GM19351 (cell line): ENCODE measurements at regions not wholly inside any gene's neighbourhood (a gene's known extent, or its start where the extent isn't known, plus 50 kb on each side); places are given as distances from the start of the nearest gene placed in this dataset.
A peak's percentile ranks its signal among the peaks of the same experiment; 100 is the strongest.

ENCODE experiments used
- ATAC-seq: cut with Tn5 transposase; IDR thresholded peaks from one replicate; pipeline ENCODE4 v1.9.1; 2021; ENCODE audit warnings: mild to moderate bottlenecking, moderate library complexity; ENCODE audit not compliant: unreplicated experiment

DNA sequence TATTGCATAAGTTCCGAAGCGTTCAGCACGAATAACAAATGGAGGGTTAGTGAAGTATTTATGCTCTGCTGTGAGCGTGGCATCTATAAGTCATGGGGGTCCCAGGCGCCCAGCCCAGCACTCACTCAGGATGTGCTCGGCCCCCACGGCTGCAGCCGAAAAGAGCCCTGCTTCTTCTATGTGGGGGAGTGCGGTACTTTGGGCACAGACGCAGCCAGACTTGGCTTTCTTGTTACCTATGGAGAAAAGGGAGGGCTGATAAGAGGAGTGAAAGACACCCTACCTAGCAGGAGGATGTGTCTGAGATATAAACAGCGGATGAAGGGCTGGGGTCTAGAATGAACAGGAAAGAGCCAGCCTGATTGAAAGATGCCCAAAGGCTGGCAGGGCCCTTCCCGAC, 51.4 kb downstream of the MRPL36 start:
- no peak for ATAC-seq

DNA sequence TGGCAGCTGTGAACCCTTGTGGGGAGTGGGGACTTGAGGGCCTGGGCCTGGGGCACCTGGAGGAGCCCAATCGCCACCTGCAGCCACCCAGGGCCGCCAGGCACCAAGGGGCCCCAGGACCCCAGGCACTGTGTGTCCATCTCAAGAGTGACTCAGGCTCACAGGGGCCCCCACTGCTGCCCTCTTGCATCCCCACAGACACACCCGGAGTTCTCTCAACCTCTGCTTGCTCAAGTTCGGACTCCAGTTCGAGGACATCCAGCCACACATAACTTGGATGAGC, 51.9 kb downstream of the MRPL36 start:
- ATAC-seq: no peak

DNA sequence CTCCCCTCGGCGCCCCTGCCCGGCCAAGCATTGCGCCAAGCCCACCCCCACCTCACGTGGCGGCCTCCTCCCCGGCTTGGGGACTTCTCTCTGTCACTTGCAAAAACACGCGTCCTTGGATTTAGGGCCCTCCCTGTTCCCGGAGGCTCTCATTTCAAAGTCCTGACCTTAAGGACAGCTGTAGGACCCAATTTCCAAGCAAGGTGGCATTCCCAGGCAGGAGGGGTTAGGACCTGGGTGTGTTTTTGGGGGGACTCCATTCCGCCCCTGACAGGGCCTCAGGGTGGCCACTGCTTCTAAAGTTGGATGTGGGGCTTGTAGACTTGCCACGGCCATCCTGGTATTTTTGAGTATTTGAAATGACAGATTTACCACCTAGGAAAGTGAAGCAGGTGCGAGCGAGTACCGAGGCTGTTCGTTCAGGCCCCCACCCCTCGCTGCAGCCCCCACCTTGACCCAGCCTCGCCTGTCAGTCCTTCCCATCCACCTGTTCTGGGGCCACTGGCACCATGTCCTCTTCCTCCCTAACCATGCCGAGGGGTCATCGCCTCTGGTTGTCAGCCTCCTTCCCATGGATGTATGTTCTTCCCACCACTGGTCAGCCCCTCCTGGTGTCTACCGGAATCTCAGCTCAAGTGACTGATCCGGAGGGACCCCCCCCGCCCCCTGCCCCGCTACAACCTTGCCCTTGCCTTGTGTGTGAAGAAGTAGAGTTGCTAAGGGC, 52.4 kb downstream of the MRPL36 start:
- ATAC-seq: no peak

DNA sequence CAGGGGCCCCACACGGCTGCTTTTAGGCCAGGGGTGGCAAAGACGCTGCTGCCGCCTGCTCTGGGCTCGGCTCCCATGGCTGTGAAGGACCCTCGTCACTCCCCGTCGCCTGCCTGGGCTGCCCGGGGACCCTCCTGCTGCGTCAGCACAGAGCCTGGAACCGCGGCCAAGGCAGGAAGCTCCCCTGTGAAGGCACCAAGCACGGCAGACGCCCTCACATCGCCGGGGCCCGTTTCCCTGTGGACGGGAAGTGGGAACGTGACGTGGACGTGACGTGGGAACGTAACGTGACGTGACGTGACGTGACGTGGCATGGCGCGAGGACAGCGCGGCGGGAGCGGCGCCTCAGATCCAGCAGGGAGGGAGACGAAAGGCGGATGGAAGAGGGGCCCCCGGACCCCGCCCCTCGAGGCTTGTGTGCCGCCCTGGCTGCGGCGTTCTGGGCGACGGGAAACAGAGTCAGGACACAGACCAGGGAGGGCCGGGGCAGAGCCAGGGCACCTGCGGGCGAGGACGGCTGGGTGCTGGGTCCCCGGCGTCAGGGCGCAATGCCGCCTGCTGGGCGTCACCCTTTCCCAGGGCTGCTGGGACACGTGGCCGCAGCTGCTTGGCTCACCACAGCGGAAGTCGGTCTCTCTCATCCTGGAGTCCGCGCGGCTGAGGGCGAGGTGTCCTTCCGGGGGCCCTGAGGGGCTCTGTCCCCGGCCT, 53.1 kb downstream of the MRPL36 start:
- no peak for ATAC-seq

DNA sequence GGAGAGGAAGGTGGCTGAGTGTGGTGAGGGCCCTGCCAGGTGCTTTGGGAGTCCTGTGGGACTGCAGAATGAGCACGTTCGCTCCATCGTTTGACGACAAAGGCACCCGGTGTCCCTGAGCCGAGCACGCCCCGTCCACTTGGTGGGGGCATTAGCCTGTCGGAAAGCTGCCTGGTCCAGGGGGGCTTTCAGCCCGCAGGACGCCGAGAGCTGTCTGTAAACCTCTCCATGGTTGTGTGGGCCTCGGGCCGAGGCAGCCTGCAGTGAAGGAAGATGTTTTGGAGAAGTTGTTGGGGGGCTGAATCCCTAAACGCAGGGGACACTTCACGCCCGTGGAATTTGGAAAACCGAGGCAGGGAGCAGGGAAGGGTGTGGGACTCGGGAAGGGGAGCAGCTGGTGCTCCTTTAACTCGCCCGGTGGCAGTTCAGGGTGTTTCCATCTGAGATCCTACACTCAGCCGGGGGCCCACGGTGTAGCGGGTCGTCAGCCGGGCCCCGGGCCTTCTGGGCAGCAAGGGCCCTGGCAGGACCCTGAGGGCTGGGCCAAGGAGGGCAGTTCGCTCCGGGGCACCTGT, 53.8 kb downstream of the MRPL36 start:
- ATAC-seq: no peak

DNA sequence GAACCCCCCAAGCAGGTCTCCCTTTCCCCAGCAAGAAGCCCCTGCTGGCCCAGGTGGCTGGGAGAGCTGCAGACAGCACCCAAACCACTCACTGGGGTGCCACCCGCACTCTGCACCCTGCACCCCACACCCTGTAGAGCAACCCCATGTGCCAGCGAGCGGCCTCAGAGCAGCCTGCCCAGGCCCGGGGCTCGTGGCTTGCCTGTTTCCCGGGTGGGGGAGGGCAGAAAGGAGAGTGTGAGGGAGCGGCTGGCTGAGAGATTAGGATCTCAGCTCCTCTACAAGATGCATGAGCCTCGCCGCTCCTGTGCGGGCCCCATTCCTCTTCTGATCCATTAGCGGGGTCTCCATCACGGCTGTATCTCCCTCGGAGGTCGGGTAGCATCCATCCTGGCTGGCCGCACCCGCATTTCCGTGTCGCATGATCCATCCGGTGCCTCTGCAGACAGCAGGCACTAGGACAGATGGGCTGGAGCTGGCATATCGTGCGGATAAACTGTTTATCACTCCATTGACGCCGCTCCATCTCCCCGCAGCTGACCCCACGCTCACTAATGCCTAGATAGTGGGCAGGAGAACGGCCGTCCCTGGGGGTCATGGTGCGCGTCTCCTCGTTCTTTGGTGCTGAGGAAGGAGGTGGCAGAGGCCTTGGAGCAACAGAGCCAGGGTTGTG, 54.4 kb downstream of the MRPL36 start:
- no peak for ATAC-seq

DNA sequence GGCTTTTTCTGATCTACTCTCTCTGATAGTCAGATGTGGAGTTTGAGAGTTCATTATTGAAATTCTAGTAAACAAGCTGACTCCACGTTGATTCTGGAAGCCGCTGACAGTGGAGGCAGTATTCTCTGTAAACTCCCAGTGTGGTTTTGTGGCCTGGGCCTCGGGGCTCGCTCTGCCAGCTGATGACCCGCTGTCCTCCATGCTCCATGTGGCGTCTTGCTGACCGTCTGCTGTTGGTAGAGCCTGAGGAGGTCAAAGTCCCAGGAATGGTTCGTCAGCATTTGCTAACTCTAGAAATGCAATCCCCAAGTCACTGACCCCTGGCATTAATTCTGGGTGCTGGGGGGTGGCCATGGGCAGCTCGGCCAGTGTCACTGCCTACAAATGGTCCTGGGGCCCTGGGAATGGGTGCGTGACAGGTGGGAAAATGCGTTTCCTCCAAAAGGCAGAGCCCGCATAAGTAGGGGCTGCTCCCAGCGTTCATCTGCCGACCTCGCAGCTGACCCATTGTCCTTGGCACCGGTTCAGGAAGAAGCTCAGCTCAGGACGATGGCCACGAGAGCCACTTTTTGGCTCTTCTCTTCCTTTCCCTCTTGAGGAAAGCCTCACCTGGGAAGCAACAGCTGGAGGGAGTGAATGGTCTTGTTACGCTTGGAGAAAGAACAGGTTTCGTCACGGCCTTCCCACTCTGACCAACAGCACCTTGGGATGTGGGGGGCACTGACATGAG, 55.1 kb downstream of the MRPL36 start:
- ATAC-seq: no peak

DNA sequence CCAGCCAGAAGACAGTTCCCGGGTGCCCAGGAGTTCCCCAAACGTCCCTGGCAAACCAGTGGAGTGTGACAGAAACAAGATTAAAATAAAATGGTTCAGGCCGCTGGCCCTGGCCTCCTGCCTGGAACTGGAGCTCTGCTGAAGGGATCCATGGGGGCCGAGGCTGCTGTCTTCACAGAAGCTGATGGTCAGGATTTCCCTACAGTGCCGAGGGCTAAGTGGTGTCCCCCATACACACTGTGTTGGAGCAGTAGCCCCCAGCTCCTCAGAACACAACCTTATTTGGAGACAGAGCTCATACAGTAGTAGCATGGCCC, 55.9 kb downstream of the MRPL36 start:
- no peak for ATAC-seq

DNA sequence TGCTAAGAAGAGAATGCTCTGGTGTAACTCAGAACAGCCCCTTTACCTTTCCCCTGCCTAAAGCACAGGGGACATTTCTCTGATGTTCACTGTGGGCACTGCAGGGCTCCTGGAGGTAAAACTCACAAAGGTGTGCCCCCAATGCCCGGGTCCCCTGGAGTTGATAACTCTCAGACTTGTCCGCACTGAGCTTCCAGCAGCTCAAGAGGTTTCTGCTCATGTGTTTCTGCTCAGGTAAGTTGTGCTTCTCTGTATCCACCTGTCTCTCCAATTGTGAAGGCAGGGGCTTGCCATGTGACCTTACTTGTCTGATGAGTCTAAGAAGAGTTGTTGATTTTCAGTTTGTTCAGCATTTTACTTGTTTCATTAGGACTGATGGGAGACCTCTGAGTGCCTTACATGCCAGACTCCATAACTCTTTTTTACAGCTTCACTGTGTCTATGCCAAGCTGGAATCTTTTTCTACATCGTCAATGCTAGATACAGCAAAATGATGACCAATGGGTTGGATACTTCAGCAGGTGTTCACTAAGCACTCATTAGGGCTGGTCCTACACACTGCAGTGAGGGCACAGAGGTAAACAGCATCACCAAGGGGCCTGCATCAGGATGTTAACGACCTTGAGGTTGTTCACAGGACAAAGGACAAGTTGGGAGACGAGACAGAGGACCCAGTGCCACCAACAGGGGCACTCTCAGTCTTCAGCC, 56.4 kb downstream of the MRPL36 start:
- ATAC-seq: no peak

DNA sequence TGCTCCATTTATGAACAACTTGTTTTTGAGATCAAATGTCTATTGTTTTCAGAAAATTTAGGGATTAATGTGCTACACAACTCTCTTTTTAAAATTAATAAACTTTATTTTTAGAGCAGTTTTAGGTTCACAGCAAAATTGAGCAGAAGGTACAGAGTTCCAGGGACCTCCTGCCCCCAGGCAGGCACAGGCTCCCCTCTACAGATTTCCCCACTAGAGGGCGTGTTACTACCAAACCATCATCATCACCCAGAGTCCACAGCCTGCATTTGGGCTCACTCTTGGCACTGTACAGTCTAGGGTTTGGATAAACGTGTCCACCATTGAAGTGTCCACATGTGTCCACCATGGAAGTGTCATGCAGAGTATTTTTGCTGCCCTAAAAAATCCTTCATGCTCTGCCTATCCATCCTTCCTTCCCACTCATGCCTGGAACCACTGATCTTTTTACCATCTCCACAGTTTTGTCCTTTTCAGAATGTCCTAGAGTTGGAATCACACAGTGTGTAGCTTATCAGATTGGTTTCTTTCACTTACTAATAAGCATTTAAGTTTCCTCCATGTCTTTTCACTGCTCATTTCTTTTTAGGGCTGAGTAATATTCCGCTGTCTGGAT, 61.7 kb downstream of the MRPL36 start:
- peak; percentile 96 for ATAC-seq

DNA sequence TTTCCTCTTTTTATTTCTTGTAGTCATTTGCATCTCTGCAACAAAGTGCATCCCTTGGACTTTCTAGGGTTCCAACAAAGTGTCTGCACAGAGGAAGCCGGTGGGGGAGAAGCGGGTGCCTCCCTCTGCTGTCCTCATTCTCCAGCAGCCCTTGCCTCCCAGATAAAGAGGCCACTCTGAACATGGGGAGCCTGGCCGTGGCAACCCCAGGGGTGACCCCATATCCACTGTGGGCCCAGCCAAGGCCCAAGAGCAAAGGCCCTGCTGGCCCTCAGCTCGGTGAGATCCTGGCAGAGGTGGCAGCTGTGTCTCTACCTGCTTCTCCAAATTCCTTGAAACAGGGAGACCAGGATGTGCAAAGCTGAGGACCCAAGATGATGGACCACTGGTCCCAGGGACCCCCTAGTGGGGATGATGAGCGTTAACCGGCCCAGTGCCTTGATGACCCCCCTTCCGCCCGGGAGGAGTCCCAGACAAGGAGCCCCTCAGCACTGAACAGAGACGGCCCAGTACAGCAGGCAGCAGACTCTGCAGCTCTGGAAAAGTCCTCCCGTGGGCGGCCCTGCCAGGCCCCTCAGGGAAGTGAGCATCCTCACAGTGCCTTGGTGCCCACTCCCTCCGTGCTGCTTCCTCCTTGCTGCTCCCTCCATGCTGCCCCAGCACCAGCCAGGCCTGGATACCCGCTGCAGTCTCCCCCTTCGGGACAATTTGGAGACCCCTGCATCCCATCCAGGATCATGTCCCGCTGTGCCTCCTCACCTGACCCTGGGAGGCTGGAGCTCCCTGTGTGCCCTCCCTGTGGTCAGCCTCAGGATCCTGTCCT, 62.5 kb downstream of the MRPL36 start:
- no peak for ATAC-seq

DNA sequence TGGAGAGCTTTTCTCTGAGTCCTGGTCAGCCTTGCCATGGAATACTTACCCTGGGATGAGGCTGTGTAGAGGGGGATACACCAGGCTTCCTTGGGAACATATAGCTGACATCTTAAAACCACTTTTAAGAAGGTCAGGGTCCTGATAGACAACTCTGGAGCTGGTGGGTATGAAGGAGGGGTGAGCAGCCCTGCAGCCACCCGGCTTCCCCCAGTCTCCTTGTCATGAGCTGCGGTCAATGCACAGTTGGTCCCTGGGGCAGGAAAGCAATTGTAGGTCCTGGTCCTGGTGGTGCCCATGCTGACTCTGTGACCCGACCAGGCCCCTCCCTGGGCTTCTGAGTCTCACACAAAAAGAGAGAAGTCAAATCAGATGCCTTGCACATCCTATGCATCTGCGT, 63.6 kb downstream of the MRPL36 start:
- no peak for ATAC-seq

DNA sequence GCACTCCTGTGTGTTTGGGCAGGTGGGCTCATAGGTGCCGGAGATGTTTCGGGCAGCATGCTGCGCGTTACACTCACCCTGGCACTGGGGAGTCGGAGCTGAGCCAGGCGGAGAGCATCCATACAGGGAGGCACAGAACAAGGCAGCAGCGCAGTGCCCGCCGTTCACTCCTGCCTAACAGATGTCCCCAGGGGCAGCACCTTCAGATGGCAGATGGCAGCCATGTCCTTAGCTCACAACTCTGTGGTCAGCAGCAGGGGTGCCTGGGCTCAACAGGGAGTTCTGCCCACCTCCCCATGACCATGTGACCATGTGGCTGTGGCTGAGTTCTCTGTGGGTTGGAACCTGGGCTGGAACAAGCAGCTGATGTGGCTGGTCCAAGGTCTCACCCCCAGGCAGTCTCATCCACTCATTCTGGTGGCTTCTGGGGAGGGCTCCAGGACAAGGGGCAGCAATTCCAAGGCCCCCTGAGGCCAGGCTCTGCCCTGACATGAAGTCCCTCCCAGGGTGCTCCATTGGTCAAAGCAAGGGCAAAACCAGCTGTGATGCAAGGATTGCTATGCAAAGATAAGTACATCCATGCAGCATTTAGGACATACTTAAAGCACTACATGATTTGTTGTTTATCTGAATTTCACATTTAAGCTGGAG, 64.2 kb downstream of the MRPL36 start:
- no peak for ATAC-seq

DNA sequence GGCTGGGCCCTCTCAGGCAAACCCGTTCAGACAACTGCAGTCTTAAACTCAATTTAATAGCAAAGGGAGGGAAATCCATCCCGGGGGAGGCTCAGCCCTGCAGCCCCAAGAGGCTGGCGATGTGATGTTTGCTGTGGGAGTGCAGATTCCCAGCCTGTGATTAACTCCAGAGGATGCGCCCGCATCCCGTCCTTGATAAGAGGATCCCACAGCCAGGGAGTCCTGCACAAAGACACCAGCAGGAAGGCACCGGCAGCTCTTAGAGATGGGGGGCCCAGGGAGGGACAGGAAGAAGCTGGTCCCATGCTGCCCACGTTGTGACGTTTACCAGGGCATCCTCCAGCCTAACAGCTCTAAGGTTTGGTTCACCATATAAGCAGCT, 64.7 kb downstream of the MRPL36 start:
- no peak for ATAC-seq

DNA sequence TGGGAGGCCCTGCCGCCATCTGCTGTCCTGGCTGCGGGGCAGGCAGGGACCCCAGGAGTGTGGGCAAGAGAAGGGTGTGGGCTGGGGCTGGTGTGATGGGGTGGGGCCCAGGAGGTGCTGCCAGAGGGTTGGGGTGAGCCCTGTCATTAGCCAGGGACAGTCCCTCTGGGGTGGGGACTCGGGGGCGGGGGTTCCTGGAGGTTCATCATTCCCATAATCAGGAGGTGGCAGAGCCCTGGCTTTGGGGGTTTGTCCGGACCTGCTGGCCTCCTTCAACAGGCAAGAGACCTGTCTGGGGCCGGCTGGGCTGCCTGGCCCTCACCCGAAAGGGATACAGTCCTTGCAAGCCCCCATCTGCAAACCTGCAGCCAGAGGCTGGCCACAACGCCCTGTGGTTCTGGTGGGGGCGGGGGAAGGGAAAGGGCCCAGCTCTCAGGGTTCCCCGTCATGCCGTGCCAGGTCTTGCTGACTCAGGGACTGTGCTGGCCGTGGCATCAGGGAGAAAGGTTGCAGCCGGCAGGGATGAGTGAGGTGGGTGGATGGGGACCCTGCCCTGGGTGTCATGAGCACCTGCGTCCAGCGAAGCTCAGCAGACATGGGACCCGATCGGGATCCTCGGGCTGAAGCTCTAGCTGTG, 65.2 kb downstream of the MRPL36 start:
- ATAC-seq: no peak

DNA sequence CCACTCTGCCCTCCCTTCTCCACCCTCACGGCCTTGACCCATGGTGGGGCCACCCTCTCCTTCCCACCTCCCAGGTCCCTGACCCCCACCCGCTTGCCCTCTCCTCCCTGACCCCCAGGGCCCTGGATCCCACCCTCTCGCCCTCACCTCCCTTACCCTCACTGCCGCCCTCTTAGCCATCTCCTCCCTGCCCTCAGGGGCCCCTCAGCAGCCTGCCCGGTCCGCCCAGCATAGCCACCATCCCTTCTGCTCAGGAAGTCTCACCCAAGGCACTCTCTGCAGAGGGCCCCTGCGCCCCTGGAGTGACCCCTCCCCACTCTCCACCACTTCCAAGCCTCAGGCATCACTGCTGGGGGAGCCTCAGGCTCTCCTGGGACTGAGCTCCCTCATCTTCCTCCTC, 66.3 kb downstream of the MRPL36 start:
- no peak for ATAC-seq

DNA sequence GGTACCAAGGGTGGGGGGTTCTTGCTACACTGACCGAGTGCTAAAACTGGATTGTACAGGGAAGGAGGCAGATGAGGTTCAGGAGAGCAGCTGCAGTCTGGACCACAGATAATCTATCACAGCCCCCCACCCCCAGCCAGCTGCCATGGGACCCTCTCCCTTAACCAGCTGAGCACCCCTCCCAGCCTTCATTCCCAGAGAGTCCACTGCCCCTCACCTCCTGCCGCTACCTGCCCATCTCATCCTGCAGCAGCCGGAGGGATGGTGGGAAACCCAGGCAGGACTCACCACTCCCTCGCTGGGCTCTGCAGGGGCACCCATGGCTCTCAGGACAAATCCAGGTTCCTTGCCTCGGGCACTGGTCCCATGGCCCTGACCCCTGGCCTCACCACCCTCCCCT, 66.7 kb downstream of the MRPL36 start:
- ATAC-seq: no peak

DNA sequence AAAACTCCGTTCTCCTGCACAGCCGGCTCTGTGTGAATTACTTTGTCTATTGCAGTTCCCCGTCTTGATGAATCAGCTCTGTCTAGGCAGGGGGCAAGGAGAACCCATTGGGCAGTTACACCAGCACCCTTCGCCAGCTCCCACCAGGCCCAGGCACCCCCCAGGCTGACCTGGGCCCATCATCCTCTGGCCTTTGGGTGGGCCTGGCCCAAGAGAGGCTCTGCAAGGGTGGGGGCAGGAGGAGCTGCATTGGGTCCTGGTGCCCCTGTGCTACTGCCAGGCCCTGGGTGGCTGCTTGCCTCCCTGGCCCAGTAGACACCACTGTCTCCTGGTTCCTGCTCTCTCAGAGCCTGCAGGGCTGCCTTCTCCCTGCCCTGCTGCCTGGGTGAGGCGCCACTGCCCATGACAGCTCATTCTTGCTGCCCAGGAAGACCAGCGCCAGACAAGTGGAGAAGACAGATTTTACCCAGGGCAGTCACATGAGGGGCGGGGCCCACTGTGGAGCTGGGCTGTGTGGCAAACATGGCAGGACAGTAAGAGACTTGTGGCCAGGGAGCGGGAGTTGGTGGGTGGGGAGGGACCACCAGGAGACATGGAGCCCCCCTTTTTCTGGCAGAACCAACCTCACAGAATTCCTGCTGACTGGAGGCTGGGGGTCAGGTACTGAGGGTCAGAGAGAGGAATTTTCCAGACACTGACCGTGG, 67.2 kb downstream of the MRPL36 start:
- no peak for ATAC-seq
